Heart left ventricle (tissue), 16 donors: ENCODE measurements at regions not wholly inside any gene's neighbourhood (a gene's known extent, or its start where the extent isn't known, plus 50 kb on each side); places are given as distances from the start of the nearest gene placed in this dataset.

Experiments
- ATAC-seq, 4 donors: fragments of 200-7000 bp; cut with Tn5 transposase; one replicate each; pipeline ENCODE4 v1.9.1; 2020 to 2022; ENCODE audit warnings: moderate library complexity in 4 of 4, mild to moderate bottlenecking in 3 of 4, moderate number of reproducible peaks in 1 of 4
- DNase-seq, 5 donors: peaks; one replicate each; pipeline ENCODE4 v3.0.0-alpha.2; 2020
- H3K27ac ChIP-seq, 12 donors: fragments of 200-600 bp; sonication (generic) in 4 of 12; one replicate each; pipeline versions ENCODE4 v1.5.0 to v1.8.0; 2016 to 2022; ENCODE audit warnings: mild to moderate bottlenecking in 2 of 12
- H3K27me3 ChIP-seq, 9 donors: fragments of 200-600 bp; sonication (generic) in 2 of 9; one replicate each; pipeline versions ENCODE4 v1.5.1 to v1.8.0; 2016 to 2022; ENCODE audit warnings: mild to moderate bottlenecking in 3 of 9
- H3K36me3 ChIP-seq, 9 donors: fragments of 200-600 bp; sonication (generic) in 2 of 9; one replicate each; pipeline versions ENCODE4 v1.5.0 to v1.8.0; 2018 to 2022; ENCODE audit warnings: mild to moderate bottlenecking in 2 of 9
- H3K4me1 ChIP-seq, 12 donors: fragments of 200-600 bp; sonication (generic) in 4 of 12; one replicate each; pipeline versions ENCODE4 v1.5.0 to v1.8.0; 2016 to 2022; ENCODE audit warnings: mild to moderate bottlenecking in 3 of 12
- H3K4me3 ChIP-seq, 12 donors: fragments of 200-600 bp; sonication (generic) in 4 of 12; one replicate each; pipeline versions ENCODE4 v1.5.0 to v1.8.0; 2017 to 2022; ENCODE audit warnings: mild to moderate bottlenecking in 9 of 12, moderate library complexity in 4 of 12
- H3K9me3 ChIP-seq, 12 donors: fragments of 200-600 bp; sonication (generic) in 4 of 12; one replicate each; pipeline versions ENCODE4 v1.5.0 to v1.8.0; 2016 to 2022; ENCODE audit warnings: mild to moderate bottlenecking in 1 of 12
- CTCF ChIP-seq, 12 donors: fragments of 200-600 bp; sonication (generic) in 4 of 12; IDR thresholded peaks; one replicate each; pipeline versions ENCODE4 v1.5.0 to v1.8.0; 2018 to 2022; ENCODE audit warnings: antibody characterized with exemption in 12 of 12, mild to moderate bottlenecking in 5 of 12
- POLR2A ChIP-seq, 2 donors: fragments of 450-650 bp; IDR thresholded peaks; one replicate each; pipeline ENCODE4 v1.6.1; 2017; ENCODE audit warnings: antibody characterized with exemption in 2 of 2, mild to moderate bottlenecking in 2 of 2, moderate library complexity in 2 of 2
- WGBS, 4 donors: extraction: QIAGEN DNeasy Blood & Tissue Kit in 2 of 4; methylation state at CpG; one replicate each; pipeline versions ENCODE4 v1.1.5 to v1.1.7; 2013 to 2018; 5-methylcytosine and 5-hydroxymethylcytosine counted together
- intact Hi-C, 10 donors: fragments of 100-400 bp; cut with DNase I; formaldehyde crosslinking; loops; one replicate each; pipeline versions ENCODE4 v1.11.1 to v1.14.2; 2022
- donor health status: ischemic (EF 13 %, LVEDD 7.1; RV severe dilation, severe dysfunction).
- donor health status: healthy with polysubstance abuse.
- donor health status: DM: no; HTN: yes; CAD: no.
- donor health status: DM: no; HTN: no; CAD: no.
- donor health status: ischemic (EF 25% LVEDD 6.9; RV normal size, moderate dysfunction).
- donor health status: ischemic (EF 25% LVEDD 5.7; RV mildly dilated, moderate dysfunction).
- donor health status: healthy.
- donor health status: DM: yes; HTN: yes; CAD: no.
- donor health status: ischemic (EF 35%, LVEDD 5.7; RV mildly dilated, moderate dysfunction).
- donor health status: nonischemic (EF 11% LVEDD 7.7; RV severe dilation, severe dysfunction).
- donor health status: DM: yes; HTN: yes; CAD: no.
- donor health status: PGD.
- donor health status: ischemic (EF 29% LVEDD 5.4; RV normal size, mild dysfunction).
- donor health status: nonischemic (EF 23%, LVEDD 6.1; RV moderate dilation, normal function).

GRCh38 chr2:42864222-42864621, 71.8 kb upstream of the HAAO start:
- intact Hi-C loops, result loop anchor here in 4 of 10 donors (5.0 to 10.0 kb wide), 4 partner anchors 58 to 251 kb away; no protein-coding TSS in a partner anchor
- H3K9me3 ChIP-seq, result peaks cover 0 to 21% (median 8%) of the 10 kb centered on the region in 12 donors
- 85 to 90% (median 86%) methylated on average over 6 of the region's 6 CpGs for WGBS, 4 donors
- DNase-seq (no peak), ATAC-seq (no peak)
- H3K27me3 ChIP-seq, result no peaks in the 10 kb centered on the region
- H3K4me1 ChIP-seq, result peaks cover 0 to 35% (median 20%) of the 10 kb centered on the region in 12 donors
- H3K4me3 ChIP-seq, result no peak overlapping the region
- H3K27ac ChIP-seq, result peak overlapping the region in 3 of 12 donors; percentile 43 to 57 (median 48)
- H3K36me3 ChIP-seq, result no peaks in the 10 kb centered on the region
- TF ChIP-seq POLR2A (IDR thresholded peaks at IDR 0.05) (no peak), CTCF (IDR thresholded peaks at IDR 0.05) (no peak)

- intact Hi-C loops, result loop anchor here in 4 of 10 donors (5.0 to 10.0 kb wide), 4 partner anchors 59 to 251 kb away; no protein-coding TSS in a partner anchor
- H3K27me3 ChIP-seq, result no peaks in the 10 kb centered on the region
- peaks cover 0 to 21% (median 6%) of the 10 kb centered on the region in 12 donors for H3K9me3 ChIP-seq
- no peak overlapping the region for H3K4me3 ChIP-seq
- TF ChIP-seq CTCF (IDR thresholded peaks at IDR 0.05), result no peak
- TF ChIP-seq POLR2A (IDR thresholded peaks at IDR 0.05), result no peak
- H3K27ac ChIP-seq, result peak overlapping the region in 4 of 12 donors; percentile 40 to 57 (median 46)
- no peaks in the 10 kb centered on the region for H3K36me3 ChIP-seq
- H3K4me1 ChIP-seq, result peaks cover 0 to 35% (median 20%) of the 10 kb centered on the region in 12 donors
- DNase-seq (no peak), ATAC-seq (no peak)
- 79 to 84% (median 81%) methylated on average over 9 to 10 of the region's 10 CpGs for WGBS, 4 donors
Measured at GRCh38 chr2:42863751-42864150, 71.4 kb upstream of the HAAO start.

GRCh38 chr2:42863320-42863719, 70.9 kb upstream of the HAAO start:
- intact Hi-C loops, result loop anchor here in 4 of 10 donors (5.0 to 10.0 kb wide), 4 partner anchors 59 to 251 kb away; no protein-coding TSS in a partner anchor
- Histone ChIP-seq H3K9me3 (peaks cover 0 to 21% (median 4%) of the 10 kb centered on the region in 12 donors), H3K36me3 (no peaks in the 10 kb centered on the region), H3K27me3 (no peaks in the 10 kb centered on the region), H3K27ac (peak overlapping the region in 4 of 12 donors; percentile 40 to 57 (median 46)), H3K4me3 (no peak overlapping the region), H3K4me1 (peaks cover 0 to 35% (median 20%) of the 10 kb centered on the region in 12 donors)
- DNase-seq, result no peak
- WGBS, 4 donors, result 71 to 87% (median 74%) methylated on average over 10 of the region's 10 CpGs
- no peak for ATAC-seq
- no peak for TF ChIP-seq CTCF (IDR thresholded peaks at IDR 0.05)
- TF ChIP-seq POLR2A (IDR thresholded peaks at IDR 0.05), result no peak

- Histone ChIP-seq H3K9me3 (peaks cover 0 to 20% (median 4%) of the 10 kb centered on the region in 12 donors), H3K36me3 (no peaks in the 10 kb centered on the region), H3K4me3 (no peak overlapping the region), H3K27me3 (no peaks in the 10 kb centered on the region), H3K4me1 (peaks cover 0 to 34% (median 20%) of the 10 kb centered on the region in 12 donors), H3K27ac (peak overlapping the region in 1 of 12 donors; percentile 10)
- ATAC-seq (no peak), DNase-seq (no peak)
- TF ChIP-seq POLR2A (IDR thresholded peaks at IDR 0.05), result no peak
- TF ChIP-seq CTCF (IDR thresholded peaks at IDR 0.05), result no peak
- intact Hi-C loops, result loop anchor here in 4 of 10 donors (5.0 to 10.0 kb wide), 4 partner anchors 60 to 252 kb away; no protein-coding TSS in a partner anchor
- 82 to 94% (median 85%) methylated on average over 3 to 12 of the region's 12 CpGs for WGBS, 4 donors
Measured at GRCh38 chr2:42862669-42863185, 70.3 kb upstream of the HAAO start.
